ENCODE measurements at regions not wholly inside any gene's neighbourhood (a gene's known extent, or its start where the extent isn't known, plus 50 kb on each side); places are given as distances from the start of the nearest gene placed in this dataset.

DNA sequence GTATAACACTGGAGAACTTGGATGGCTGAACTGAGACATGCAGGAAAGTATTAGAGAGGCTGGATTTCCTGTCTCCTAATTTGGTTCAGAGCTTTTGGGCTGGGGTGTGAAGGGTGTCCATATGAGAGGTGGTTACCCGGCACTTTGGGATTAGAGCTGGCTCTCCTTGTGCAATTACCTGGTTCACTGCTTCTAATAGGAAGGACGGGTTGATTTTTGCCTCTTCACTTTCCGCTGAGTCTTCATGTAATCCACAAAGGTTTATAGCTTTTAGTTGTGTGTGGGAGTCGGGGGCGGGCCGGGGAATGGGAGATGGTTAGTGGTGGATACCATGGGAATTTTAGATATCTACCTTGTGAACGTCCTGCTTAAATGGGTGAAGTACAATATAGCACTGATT, 151.5 kb downstream of the BTBD3 start:
- no peaks in the 10 kb centered on the region for H3K79me2 ChIP-seq (ENCODE audit: insufficient read depth, low read length)
- H3K9me3 ChIP-seq (ENCODE audit: insufficient read depth, low read length): peaks cover 14% of the 10 kb centered on the region; the same call in 1 of the 2 replicates
- no peak overlapping the region for H3K27ac ChIP-seq (ENCODE audit: low read depth, low read length)
- no peak overlapping the region for H2AFZ ChIP-seq (ENCODE audit: low read depth, low read length, severe bottlenecking)
- no peaks in the 10 kb centered on the region for H3K36me3 ChIP-seq (ENCODE audit: low read length)
- H4K20me1 ChIP-seq (ENCODE audit: low read depth, low read length): no peaks in the 10 kb centered on the region
- H3K27me3 ChIP-seq (ENCODE audit: low read length): no peaks in the 10 kb centered on the region
- no peaks in the 10 kb centered on the region for H3K9me2 ChIP-seq (replicated peaks; ENCODE audit: insufficient read depth, low read length)
- no peak overlapping the region for H3K4me3 ChIP-seq (ENCODE audit: insufficient read depth, low read length, poor library complexity, severe bottlenecking)
- H3K4me2 ChIP-seq (ENCODE audit: low read depth, low read length, poor library complexity, severe bottlenecking): no peak overlapping the region
- TF ChIP-seq EZH2phosphoT487 (conservative IDR thresholded peaks at IDR 0.05; ENCODE audit: low read length): no peak
- TF ChIP-seq, protein P1, sequence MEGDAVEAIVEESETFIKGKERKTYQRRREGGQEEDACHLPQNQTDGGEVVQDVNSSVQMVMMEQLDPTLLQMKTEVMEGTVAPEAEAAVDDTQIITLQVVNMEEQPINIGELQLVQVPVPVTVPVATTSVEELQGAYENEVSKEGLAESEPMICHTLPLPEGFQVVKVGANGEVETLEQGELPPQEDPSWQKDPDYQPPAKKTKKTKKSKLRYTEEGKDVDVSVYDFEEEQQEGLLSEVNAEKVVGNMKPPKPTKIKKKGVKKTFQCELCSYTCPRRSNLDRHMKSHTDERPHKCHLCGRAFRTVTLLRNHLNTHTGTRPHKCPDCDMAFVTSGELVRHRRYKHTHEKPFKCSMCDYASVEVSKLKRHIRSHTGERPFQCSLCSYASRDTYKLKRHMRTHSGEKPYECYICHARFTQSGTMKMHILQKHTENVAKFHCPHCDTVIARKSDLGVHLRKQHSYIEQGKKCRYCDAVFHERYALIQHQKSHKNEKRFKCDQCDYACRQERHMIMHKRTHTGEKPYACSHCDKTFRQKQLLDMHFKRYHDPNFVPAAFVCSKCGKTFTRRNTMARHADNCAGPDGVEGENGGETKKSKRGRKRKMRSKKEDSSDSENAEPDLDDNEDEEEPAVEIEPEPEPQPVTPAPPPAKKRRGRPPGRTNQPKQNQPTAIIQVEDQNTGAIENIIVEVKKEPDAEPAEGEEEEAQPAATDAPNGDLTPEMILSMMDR (IDR thresholded peaks at IDR 0.05; ENCODE audit: insufficient read depth, low read length, poor library complexity, severe bottlenecking): no peak
- H3K9ac ChIP-seq (ENCODE audit: low read length): no peak overlapping the region
- H3F3A ChIP-seq (ENCODE audit: insufficient read depth): no peaks in the 10 kb centered on the region

DNA sequence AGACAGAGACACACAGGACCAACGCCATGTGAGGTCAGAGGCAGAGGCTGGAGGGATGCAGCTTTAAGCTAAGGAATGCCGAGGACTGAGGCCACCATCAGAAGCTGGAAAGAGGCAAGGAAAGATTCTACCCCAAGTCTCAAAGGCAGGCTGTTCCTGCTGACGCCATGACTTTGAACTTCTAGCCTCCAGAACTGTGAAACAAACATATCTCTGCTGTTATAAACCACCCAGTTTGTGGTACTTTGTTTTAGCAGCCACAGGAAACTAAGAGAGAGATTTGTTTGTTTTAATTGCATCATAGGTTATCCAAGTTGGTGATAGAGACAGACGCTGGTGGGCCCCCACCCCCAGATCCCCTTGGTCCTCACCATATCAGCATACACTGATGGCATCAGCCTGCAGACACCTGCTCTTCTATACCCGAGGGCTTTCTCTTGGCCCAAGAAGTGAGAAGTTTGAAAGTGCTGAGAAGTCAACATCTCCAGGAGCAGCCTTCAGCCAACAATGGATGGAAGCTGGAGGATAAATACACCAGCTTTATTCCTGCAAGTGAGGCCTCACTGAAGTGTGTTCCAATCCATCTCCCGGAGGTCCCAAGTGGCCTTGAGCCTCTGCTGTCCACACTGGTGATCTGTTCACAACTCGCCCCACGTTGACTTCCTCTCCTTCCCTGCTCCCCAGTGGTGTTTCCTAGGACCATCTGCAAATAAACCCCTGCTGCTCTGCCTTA, 154.7 kb downstream of the BTBD3 start:
- no peaks in the 10 kb centered on the region for H3K9me2 ChIP-seq (replicated peaks; ENCODE audit: insufficient read depth, low read length)
- H3K79me2 ChIP-seq (ENCODE audit: insufficient read depth, low read length): no peaks in the 10 kb centered on the region
- H3K36me3 ChIP-seq (ENCODE audit: low read length): no peaks in the 10 kb centered on the region
- no peaks in the 10 kb centered on the region for H4K20me1 ChIP-seq (ENCODE audit: low read depth, low read length)
- no peak overlapping the region for H3K27ac ChIP-seq (ENCODE audit: low read depth, low read length)
- H3F3A ChIP-seq (ENCODE audit: insufficient read depth): no peaks in the 10 kb centered on the region
- no peak overlapping the region for H2AFZ ChIP-seq (ENCODE audit: low read depth, low read length, severe bottlenecking)
- no peak overlapping the region for H3K4me2 ChIP-seq (ENCODE audit: low read depth, low read length, poor library complexity, severe bottlenecking)
- no peak for TF ChIP-seq EZH2phosphoT487 (conservative IDR thresholded peaks at IDR 0.05; ENCODE audit: low read length)
- TF ChIP-seq, protein P1 (IDR thresholded peaks at IDR 0.05; ENCODE audit: insufficient read depth, low read length, poor library complexity, severe bottlenecking): no peak
- no peaks in the 10 kb centered on the region for H3K9me3 ChIP-seq (ENCODE audit: insufficient read depth, low read length)
- no peak overlapping the region for H3K9ac ChIP-seq (ENCODE audit: low read length)
- no peak overlapping the region for H3K4me3 ChIP-seq (ENCODE audit: insufficient read depth, low read length, poor library complexity, severe bottlenecking)
- no peaks in the 10 kb centered on the region for H3K27me3 ChIP-seq (ENCODE audit: low read length)

- no peak overlapping the region for H2AFZ ChIP-seq (ENCODE audit: low read depth, low read length, severe bottlenecking)
- no peak overlapping the region for H3K27ac ChIP-seq (ENCODE audit: low read depth, low read length)
- no peak overlapping the region for H3K4me3 ChIP-seq (ENCODE audit: insufficient read depth, low read length, poor library complexity, severe bottlenecking)
- H3K4me2 ChIP-seq (ENCODE audit: low read depth, low read length, poor library complexity, severe bottlenecking): no peak overlapping the region
- TF ChIP-seq EZH2phosphoT487 (conservative IDR thresholded peaks at IDR 0.05; ENCODE audit: low read length): no peak
- TF ChIP-seq, protein P1 (IDR thresholded peaks at IDR 0.05; ENCODE audit: insufficient read depth, low read length, poor library complexity, severe bottlenecking): no peak
- no peaks in the 10 kb centered on the region for H3K9me3 ChIP-seq (ENCODE audit: insufficient read depth, low read length)
- no peaks in the 10 kb centered on the region for H4K20me1 ChIP-seq (ENCODE audit: low read depth, low read length)
- no peak overlapping the region for H3K9ac ChIP-seq (ENCODE audit: low read length)
- H3K9me2 ChIP-seq (replicated peaks; ENCODE audit: insufficient read depth, low read length): no peaks in the 10 kb centered on the region
- no peaks in the 10 kb centered on the region for H3K36me3 ChIP-seq (ENCODE audit: low read length)
- no peaks in the 10 kb centered on the region for H3K79me2 ChIP-seq (ENCODE audit: insufficient read depth, low read length)
- no peaks in the 10 kb centered on the region for H3K27me3 ChIP-seq (ENCODE audit: low read length)
- no peaks in the 10 kb centered on the region for H3F3A ChIP-seq (ENCODE audit: insufficient read depth)
Observed at GRCh38 chr20:12072954-12073264, 155.2 kb downstream of the BTBD3 start.
